Dendritic cell treated with granulocyte-macrophage colony-stimulating factor and Interleukin-4, amounts not matched to agents 40 ng/mL and 50 ng/mL, for 4 days (primary cell): ENCODE measurements at regions not wholly inside any gene's neighbourhood (a gene's known extent, or its start where the extent isn't known, plus 50 kb on each side); places are given as distances from the start of the nearest gene placed in this dataset.

Experiments
- H3K27ac Mint-ChIP-seq: one replicate; pipeline ENCODE4 v1.8.0; 2022; ENCODE audit warnings: mild to moderate bottlenecking, mixed read lengths
- H3K27me3 Mint-ChIP-seq: one replicate; pipeline ENCODE4 v1.8.0; 2022; ENCODE audit warnings: mild to moderate bottlenecking, mixed read lengths
- H3K36me3 Mint-ChIP-seq: one replicate; pipeline ENCODE4 v1.8.0; 2022; ENCODE audit warnings: low read depth, mixed read lengths
- H3K4me1 Mint-ChIP-seq: one replicate; pipeline ENCODE4 v1.8.0; 2022; ENCODE audit warnings: low read depth, mixed read lengths
- H3K4me3 Mint-ChIP-seq: one replicate; pipeline ENCODE4 v1.8.0; 2022; ENCODE audit warnings: mild to moderate bottlenecking, moderate library complexity, mixed read lengths
- H3K9me3 Mint-ChIP-seq: one replicate; pipeline ENCODE4 v1.8.0; 2022; ENCODE audit warnings: mixed read lengths
- intact Hi-C: fragments of 100-400 bp; cut with micrococcal nuclease; formaldehyde crosslinking; loops from one replicate; pipeline ENCODE4 v1.15.0; 2022

DNA sequence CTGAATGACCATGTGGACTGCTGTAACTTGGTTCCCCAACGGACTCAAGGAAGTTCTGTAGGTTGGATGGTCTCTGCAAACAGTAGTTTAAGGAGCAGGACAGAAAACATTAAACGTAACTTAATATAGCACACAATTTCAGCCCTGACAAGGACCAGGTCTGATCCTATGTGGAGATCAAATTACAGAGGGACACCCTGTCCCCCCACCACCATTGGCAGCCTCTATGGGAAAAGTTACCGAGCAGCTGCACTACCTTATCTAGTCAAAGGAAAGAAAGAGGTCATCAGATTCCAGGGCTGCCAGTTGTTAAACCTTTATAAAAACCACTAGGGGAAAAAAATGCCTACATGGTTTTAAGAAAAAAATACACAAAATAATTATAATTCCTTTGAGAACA, 191.5 kb upstream of the RSPO3 start:
- no peaks in the 10 kb centered on the region for H3K36me3 Mint-ChIP-seq
- no peaks in the 10 kb centered on the region for H3K4me1 Mint-ChIP-seq
- intact Hi-C loops: no loop called here
- no peak overlapping the region for H3K4me3 Mint-ChIP-seq
- no peaks in the 10 kb centered on the region for H3K27me3 Mint-ChIP-seq
- H3K9me3 Mint-ChIP-seq: no peaks in the 10 kb centered on the region
- no peak overlapping the region for H3K27ac Mint-ChIP-seq

DNA sequence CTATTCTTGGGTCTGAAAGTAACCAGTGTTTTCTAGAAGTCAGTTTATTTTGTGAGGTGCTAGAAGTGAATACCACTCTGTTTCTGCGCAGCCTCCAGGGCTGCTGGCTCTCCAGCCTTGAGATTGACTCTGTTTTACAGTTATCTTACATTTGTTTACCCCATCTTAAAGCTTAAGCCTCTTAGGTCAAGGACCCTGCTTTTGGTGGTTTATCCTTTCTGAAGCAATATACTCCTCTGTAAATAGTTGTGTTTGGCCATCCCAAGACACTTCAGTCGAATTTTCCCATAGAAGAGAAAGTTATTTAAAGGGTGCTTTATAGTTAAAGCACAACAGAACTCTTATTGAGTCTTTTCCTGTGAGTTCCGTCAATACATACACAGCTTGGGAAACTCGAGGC, 190.6 kb upstream of the RSPO3 start:
- Mint-ChIP-seq H3K36me3 (no peaks in the 10 kb centered on the region), H3K27ac (no peak overlapping the region), H3K27me3 (no peaks in the 10 kb centered on the region), H3K4me3 (no peak overlapping the region), H3K9me3 (no peaks in the 10 kb centered on the region), H3K4me1 (no peaks in the 10 kb centered on the region)
- intact Hi-C loops: no loop called here

DNA sequence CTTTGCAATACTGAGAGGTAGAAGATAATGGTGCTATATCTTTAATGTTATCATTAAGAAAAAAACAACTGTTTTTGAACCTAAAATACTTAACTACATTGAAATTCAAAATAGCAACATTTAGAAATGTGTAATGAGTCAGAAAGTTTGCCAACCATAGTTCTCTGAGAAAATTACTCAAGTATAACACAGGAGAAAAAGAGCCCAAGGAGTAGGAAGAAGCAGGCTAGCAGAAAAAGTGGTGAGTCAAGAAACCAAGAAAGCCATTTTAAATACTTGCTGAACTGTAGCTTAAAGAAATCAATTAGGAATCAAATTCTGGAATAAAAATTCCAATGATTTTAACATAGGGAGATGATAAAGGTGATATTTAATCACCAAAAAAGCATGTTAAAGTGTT, 181.0 kb upstream of the RSPO3 start:
- no peaks in the 10 kb centered on the region for H3K36me3 Mint-ChIP-seq
- intact Hi-C loops: no loop called here

DNA sequence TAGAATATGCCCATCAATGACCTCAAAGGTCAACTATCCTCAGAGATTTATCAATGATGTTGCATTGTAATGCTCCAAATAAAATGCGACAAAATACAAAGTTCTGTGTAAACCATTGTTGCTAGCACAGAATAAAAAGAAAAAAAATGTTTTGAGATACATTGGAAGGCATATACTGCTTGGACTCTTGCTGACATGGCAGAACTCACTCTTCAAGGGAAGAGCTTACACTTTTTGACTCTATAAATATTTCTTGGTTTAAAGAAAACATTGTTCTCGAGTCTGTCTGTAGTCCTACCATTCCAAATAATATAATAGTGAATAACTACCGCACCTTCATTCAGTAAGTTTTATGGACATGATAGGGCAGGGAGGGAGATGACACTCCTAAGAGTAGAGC, 178.7 kb upstream of the RSPO3 start:
- H3K4me3 Mint-ChIP-seq: no peak overlapping the region
- no peaks in the 10 kb centered on the region for H3K27me3 Mint-ChIP-seq
- H3K9me3 Mint-ChIP-seq: no peaks in the 10 kb centered on the region
- no peak overlapping the region for H3K27ac Mint-ChIP-seq
- intact Hi-C loops: no loop called here
- no peaks in the 10 kb centered on the region for H3K36me3 Mint-ChIP-seq
- H3K4me1 Mint-ChIP-seq: no peaks in the 10 kb centered on the region

More for the DNA sequence above, 181.0 kb upstream of the RSPO3 start:
- Mint-ChIP-seq H3K27ac (no peak overlapping the region), H3K4me1 (no peaks in the 10 kb centered on the region), H3K9me3 (no peaks in the 10 kb centered on the region), H3K27me3 (no peaks in the 10 kb centered on the region), H3K4me3 (no peak overlapping the region)

DNA sequence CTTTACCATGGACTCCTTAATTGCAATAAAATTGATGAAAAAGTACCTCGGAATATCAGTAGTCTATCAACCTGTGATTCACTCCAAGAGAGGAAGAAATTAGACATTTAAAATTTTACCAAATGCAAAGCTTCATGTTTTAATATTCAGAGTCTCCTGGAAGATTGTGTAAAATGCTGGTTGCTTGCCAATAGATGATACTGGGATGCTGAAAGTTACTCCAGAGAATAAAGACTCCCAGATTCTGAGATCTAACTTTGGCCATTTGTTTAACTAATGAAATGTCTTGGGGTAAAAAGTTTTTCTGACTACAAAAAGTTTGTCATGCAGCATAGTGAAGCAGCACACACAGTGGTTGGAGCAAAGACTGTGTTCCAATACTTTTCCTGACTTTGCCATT, 176.7 kb upstream of the RSPO3 start:
- Mint-ChIP-seq H3K4me3 (no peak overlapping the region), H3K4me1 (no peaks in the 10 kb centered on the region), H3K9me3 (no peaks in the 10 kb centered on the region), H3K27ac (no peak overlapping the region), H3K27me3 (no peaks in the 10 kb centered on the region), H3K36me3 (no peaks in the 10 kb centered on the region)
- intact Hi-C loops: no loop called here

DNA sequence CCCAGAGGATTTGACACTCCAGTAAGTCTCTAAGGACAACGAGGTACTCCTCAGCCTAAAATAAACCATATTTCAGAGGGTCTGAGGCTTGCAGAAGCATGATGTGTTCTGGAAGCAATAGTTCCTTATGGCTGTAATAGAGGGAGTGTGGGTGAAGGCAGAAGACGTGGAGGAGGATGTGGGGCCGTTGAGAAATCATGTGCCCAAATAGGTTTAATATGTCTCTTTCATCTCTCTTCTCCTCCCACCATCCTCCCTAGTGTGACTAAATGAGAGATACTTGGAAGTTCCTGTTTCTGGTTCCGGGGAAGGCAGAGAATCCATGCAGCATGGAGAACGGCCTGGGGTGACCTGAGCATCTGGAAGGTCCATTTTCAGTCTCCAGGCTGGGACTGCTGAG, 174.0 kb upstream of the RSPO3 start:
- Mint-ChIP-seq H3K36me3 (no peaks in the 10 kb centered on the region), H3K9me3 (no peaks in the 10 kb centered on the region), H3K27me3 (no peaks in the 10 kb centered on the region), H3K4me3 (no peak overlapping the region), H3K27ac (no peak overlapping the region), H3K4me1 (no peaks in the 10 kb centered on the region)
- intact Hi-C loops: no loop called here

DNA sequence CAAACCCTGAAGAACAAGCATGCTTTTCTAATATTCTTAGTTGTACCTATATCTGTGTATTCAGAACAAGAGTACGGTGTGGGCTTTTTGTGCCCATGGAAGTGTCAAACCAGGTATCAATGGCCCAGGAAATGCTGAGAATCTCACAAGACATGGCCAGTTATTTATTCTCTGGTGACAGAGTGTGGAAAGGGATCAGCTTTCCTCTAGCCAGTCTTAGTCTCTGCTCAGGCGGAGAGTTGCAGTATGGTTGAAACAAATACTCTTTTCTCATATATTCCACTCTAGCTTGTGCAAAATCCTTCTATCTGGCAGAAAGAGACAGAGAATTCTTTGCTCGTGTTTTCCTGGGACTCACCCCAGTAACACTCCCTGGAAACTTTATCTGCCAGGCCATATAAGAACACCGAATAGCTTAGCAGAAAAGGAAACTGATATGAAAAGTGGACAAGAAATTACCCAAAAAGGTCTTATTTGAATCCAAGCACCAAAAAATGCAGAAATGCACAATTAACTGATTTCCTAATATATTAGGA, 173.3 kb upstream of the RSPO3 start:
- Mint-ChIP-seq H3K27ac (no peak overlapping the region), H3K36me3 (no peaks in the 10 kb centered on the region), H3K4me1 (no peaks in the 10 kb centered on the region), H3K4me3 (no peak overlapping the region), H3K9me3 (no peaks in the 10 kb centered on the region), H3K27me3 (no peaks in the 10 kb centered on the region)
- intact Hi-C loops: no loop called here

DNA sequence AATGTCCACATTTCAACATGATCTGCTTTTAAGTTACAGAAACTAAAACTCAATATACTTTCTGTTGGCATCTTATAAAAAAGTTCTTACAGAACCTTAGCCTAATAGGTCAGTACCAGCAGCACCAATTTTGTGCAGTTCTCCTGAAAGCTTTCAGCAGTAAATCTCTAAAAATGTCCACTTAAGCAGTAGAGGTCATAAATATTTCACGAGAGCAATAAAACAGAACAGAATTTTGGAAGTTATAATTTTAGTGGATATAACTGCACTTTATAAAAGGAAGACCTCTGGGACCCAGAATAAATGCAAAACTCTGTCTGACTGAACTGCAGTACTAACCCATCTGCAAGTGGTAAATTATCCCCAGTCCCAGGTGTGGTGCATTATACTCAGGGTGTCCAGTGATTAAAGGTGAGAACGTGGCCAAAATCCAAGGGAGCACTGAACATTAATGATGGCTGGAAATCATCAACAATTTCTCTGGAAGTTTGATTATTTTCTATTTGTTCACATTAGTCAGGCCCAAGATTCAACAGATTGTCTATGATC, 172.6 kb upstream of the RSPO3 start:
- Mint-ChIP-seq H3K9me3 (no peaks in the 10 kb centered on the region), H3K4me3 (no peak overlapping the region), H3K4me1 (no peaks in the 10 kb centered on the region), H3K36me3 (no peaks in the 10 kb centered on the region), H3K27me3 (no peaks in the 10 kb centered on the region), H3K27ac (no peak overlapping the region)
- intact Hi-C loops: no loop called here

DNA sequence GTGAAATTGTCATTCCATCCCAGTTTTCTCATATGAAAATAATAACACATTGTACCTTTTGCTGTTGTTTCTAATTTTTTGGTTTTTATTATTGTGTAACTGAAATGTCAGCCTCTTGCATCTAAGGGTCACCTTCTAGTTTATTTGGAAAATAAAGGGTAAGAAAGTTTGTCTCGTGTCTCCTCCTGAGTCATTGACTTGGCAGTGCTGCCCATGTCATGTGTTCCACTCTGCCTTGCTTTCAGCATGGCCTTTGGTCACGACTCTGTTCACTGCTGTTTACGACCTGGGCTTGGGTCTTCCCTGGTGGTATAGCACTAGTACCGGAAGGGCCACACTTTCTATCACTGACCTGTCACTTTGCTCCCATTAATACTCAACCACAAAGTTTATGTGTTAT, 171.4 kb upstream of the RSPO3 start:
- Mint-ChIP-seq H3K4me3 (no peak overlapping the region), H3K36me3 (no peaks in the 10 kb centered on the region), H3K9me3 (no peaks in the 10 kb centered on the region), H3K4me1 (no peaks in the 10 kb centered on the region), H3K27ac (no peak overlapping the region), H3K27me3 (no peaks in the 10 kb centered on the region)
- intact Hi-C loops: no loop called here

DNA sequence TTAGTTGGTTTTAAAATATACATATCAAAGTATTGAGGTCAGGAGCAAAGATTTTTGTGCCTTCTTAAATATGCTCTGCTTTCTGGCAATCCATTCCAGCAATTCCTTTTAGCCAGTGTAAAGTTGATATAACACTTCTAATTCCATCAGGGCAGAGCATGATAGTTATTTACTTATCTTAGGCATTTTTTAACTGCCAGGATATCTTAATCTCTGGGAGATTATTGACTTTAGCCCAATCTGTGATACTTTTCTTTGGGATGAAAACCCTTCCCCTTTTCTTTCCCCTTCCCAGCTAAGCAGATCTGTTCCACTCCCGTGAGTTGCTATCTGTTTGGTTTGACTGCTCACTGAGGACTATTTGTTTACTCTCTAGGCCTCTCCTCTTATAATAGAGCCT, 168.7 kb upstream of the RSPO3 start:
- H3K36me3 Mint-ChIP-seq: no peaks in the 10 kb centered on the region
- H3K27ac Mint-ChIP-seq: no peak overlapping the region
- no peaks in the 10 kb centered on the region for H3K9me3 Mint-ChIP-seq
- intact Hi-C loops: no loop called here
- no peaks in the 10 kb centered on the region for H3K4me1 Mint-ChIP-seq
- H3K27me3 Mint-ChIP-seq: no peaks in the 10 kb centered on the region
- no peak overlapping the region for H3K4me3 Mint-ChIP-seq

DNA sequence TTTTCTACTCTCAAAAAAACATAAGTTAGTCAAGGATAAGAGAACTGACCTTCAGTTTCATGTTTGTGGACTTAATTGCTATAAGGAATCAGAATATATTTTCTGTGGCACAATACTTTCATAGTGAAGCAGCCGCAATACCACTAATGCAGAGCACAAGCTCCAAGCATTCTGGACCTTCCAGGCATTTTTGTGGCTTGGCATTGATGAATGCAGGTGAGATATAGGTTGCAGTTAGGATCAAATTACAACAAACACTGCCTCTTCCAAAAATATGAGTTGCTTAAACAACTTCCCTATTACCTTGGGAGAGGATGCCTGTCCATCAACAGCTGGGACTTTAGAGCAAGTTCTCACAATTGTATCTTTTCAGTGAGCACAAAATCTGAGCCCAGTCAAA, 162.8 kb upstream of the RSPO3 start:
- intact Hi-C loops: no loop called here
- no peak overlapping the region for H3K4me3 Mint-ChIP-seq
- H3K27me3 Mint-ChIP-seq: no peaks in the 10 kb centered on the region
- H3K27ac Mint-ChIP-seq: no peak overlapping the region
- no peaks in the 10 kb centered on the region for H3K36me3 Mint-ChIP-seq
- H3K4me1 Mint-ChIP-seq: no peaks in the 10 kb centered on the region
- H3K9me3 Mint-ChIP-seq: no peaks in the 10 kb centered on the region

DNA sequence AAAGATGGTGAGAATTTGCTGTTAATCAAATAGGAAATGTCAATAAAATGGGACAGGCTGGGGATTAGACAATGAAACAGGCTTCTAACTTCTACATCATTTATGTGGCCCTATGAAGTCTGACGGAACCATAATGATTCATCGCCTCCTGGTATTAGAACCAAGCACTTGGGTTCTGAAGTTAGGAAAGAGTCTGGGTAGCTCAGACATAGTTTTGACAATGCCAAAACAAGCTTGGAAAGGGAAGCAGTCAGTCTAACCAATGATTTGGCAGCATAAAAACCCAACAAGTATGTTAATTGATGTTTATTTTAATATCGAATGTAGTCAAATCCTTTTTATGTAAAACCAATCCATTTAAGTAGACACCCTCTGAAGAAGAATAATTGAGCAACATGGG, 160.8 kb upstream of the RSPO3 start:
- Mint-ChIP-seq H3K4me1 (no peaks in the 10 kb centered on the region), H3K27ac (no peak overlapping the region), H3K9me3 (no peaks in the 10 kb centered on the region), H3K27me3 (no peaks in the 10 kb centered on the region), H3K36me3 (no peaks in the 10 kb centered on the region), H3K4me3 (no peak overlapping the region)
- intact Hi-C loops: no loop called here

DNA sequence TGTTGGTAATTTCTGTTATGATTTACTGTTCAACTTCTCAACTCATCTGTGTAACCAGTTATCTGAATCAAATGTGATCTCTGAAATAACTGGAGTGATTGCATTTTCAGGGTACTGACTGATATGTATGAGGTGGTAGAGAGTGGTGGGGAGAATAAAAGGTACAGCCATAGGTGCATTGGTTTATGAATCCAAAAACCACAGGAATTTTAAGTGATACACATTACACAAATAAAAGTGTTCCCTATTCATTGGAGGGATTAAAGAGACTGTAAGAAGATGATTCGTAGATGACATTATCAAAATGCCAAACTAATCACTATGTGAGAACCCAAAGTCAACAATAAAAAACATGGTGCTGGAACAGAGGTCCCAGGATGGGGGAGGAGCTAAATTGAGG, 158.7 kb upstream of the RSPO3 start:
- no peak overlapping the region for H3K4me3 Mint-ChIP-seq
- no peaks in the 10 kb centered on the region for H3K9me3 Mint-ChIP-seq
- no peak overlapping the region for H3K27ac Mint-ChIP-seq
- H3K27me3 Mint-ChIP-seq: no peaks in the 10 kb centered on the region
- intact Hi-C loops: no loop called here
- no peaks in the 10 kb centered on the region for H3K36me3 Mint-ChIP-seq
- no peaks in the 10 kb centered on the region for H3K4me1 Mint-ChIP-seq

DNA sequence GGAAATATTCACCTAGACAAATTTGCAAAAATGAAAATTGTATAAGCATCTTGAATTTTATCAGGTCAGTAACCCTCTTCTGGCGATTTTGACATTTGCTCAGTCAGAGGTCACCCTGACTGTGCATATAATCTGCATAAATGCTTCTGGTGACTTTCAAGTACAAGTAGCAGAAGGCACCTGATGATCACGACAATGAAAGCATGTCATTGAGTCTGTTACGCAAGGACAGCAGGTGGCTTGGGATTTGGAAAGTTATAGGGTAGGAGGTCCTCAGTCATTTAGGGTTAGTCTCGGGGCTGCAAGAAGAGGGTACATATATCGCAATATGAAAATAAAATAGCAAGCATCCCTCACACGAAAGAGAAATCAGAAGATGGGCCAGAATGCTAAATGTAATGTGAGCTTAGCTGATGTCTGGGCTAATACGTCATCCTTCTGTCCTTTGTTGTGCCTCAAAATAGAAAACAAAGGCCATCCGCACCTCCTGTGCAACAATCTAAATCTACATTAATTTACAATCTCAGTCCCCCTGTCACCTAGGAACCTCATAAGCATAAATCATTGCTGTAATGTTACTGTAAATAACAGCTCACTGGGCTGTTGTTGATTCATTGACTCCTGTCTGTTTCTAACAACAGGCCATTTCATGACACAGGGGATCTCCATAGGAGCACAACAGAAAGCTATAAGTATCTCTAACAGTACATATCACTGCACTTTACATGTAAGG, 155.2 kb upstream of the RSPO3 start:
- intact Hi-C loops: no loop called here
- Mint-ChIP-seq H3K27ac (no peak overlapping the region), H3K36me3 (no peaks in the 10 kb centered on the region), H3K9me3 (no peaks in the 10 kb centered on the region), H3K4me3 (no peak overlapping the region), H3K27me3 (no peaks in the 10 kb centered on the region), H3K4me1 (no peaks in the 10 kb centered on the region)
